WTC11 (cell line): ENCODE measurements at regions not wholly inside any gene's neighbourhood (a gene's known extent, or its start where the extent isn't known, plus 50 kb on each side); places are given as distances from the start of the nearest gene placed in this dataset.

Experiments used
- ATAC-seq: fragments of 200-7000 bp; cut with Tn5 transposase; 2 replicates; pipeline ENCODE4 v1.10.0; 2021; ENCODE audit warnings: mild to moderate bottlenecking, moderate library complexity
- CTCF ChIA-PET: fragments of 300-600 bp; sonication (Branson Sonifier 250); formaldehyde crosslinking; loops from one replicate; lab custom pipeline; 2021; ENCODE audit warnings: antibody characterized with exemption; lab: Charles Lee
- POLR2A ChIA-PET: fragments of 350-600 bp; sonication (Branson Sonifier 250); formaldehyde crosslinking; loops from one replicate; lab custom pipeline; 2021; ENCODE audit warnings: antibody characterized with exemption; lab: Charles Lee
- DNase-seq: peaks from one replicate; pipeline ENCODE4 v3.0.0; 2021; ENCODE audit warnings: low spot score
- H3K27ac Mint-ChIP-seq: 2 replicates; pipeline ENCODE4 v1.8.0; 2021; ENCODE audit warnings: mixed read lengths
- H3K27me3 Mint-ChIP-seq: 2 replicates; pipeline ENCODE4 v1.8.0; 2021; ENCODE audit warnings: low read depth, mild to moderate bottlenecking, moderate library complexity, mixed read lengths
- H3K36me3 Mint-ChIP-seq: 2 replicates; pipeline ENCODE4 v1.8.0; 2021; ENCODE audit warnings: mixed read lengths
- H3K4me1 Mint-ChIP-seq: 2 replicates; pipeline ENCODE4 v1.8.0; 2022; ENCODE audit warnings: mixed read lengths
- H3K4me3 Mint-ChIP-seq: 2 replicates; pipeline ENCODE4 v1.8.0; 2021; ENCODE audit warnings: mild to moderate bottlenecking, moderate library complexity, mixed read lengths
- H3K9me3 Mint-ChIP-seq: 2 replicates; pipeline ENCODE4 v1.8.0; 2021; ENCODE audit warnings: mixed read lengths
- ELF4 ChIP-seq: sonication (generic); formaldehyde crosslinking; IDR thresholded peaks from 2 replicates; pipeline ENCODE4 v1.8.1; 2022; ENCODE audit warnings: low read depth, mild to moderate bottlenecking, moderate library complexity, missing genetic modification reagents
- FOXJ3 ChIP-seq: sonication (generic); formaldehyde crosslinking; IDR thresholded peaks from 2 replicates; pipeline ENCODE4 v1.9.0; 2021; ENCODE audit warnings: missing genetic modification reagents, mild to moderate bottlenecking, borderline replicate concordance
- HMGA2 ChIP-seq: fragments of 250-450 bp; sonication (Bioruptor Pico); IDR thresholded peaks from 2 replicates; pipeline ENCODE4 v1.4.0; 2021; ENCODE audit warnings: mild to moderate bottlenecking, moderate library complexity
- JUN ChIP-seq: sonication (generic); formaldehyde crosslinking; IDR thresholded peaks from 2 replicates; pipeline ENCODE4 v1.8.0; 2023; ENCODE audit warnings: mild to moderate bottlenecking, missing genetic modification reagents
- NFE2L1 ChIP-seq: sonication (generic); formaldehyde crosslinking; IDR thresholded peaks from 2 replicates; pipeline ENCODE4 v1.8.1; 2023; ENCODE audit warnings: missing genetic modification reagents
- NFYB ChIP-seq: sonication (generic); formaldehyde crosslinking; conservative IDR thresholded peaks from 2 replicates; pipeline ENCODE4 v1.8.0; 2022; ENCODE audit warnings: low read depth, missing genetic modification reagents
- NR1H2 ChIP-seq: sonication (generic); formaldehyde crosslinking; IDR thresholded peaks from 2 replicates; pipeline ENCODE4 v1.9.0; 2021; ENCODE audit warnings: mild to moderate bottlenecking, moderate library complexity, missing genetic modification reagents
- SMAD4 ChIP-seq: sonication (generic); formaldehyde crosslinking; IDR thresholded peaks from 2 replicates; pipeline ENCODE4 v1.8.0; 2022; ENCODE audit warnings: mild to moderate bottlenecking, missing genetic modification reagents
- TEAD1 ChIP-seq: sonication (generic); formaldehyde crosslinking; IDR thresholded peaks from 2 replicates; pipeline ENCODE4 v1.8.0; 2022; ENCODE audit warnings: mild to moderate bottlenecking, missing genetic modification reagents
- TEAD4 ChIP-seq: sonication (generic); formaldehyde crosslinking; IDR thresholded peaks from 2 replicates; pipeline ENCODE4 v1.8.0; 2022; ENCODE audit warnings: mild to moderate bottlenecking, missing genetic modification reagents
- ZNF671 ChIP-seq: fragments of 250-450 bp; sonication (Bioruptor Pico); IDR thresholded peaks from 2 replicates; pipeline ENCODE4 v1.8.0; 2021; ENCODE audit warnings: mild to moderate bottlenecking
- TF ChIP-seq, protein P1 (sequence below): sonication (generic); formaldehyde crosslinking; IDR thresholded peaks from 2 replicates; pipeline ENCODE4 v1.8.1; 2023; ENCODE audit warnings: mild to moderate bottlenecking, missing genetic modification reagents, moderate library complexity
- TF ChIP-seq, protein P2 (sequence below): sonication (generic); formaldehyde crosslinking; conservative IDR thresholded peaks from 2 replicates; pipeline ENCODE4 v1.8.1; 2022; ENCODE audit warnings: mild to moderate bottlenecking, missing genetic modification reagents
- TF ChIP-seq, protein P3 (sequence below): fragments of 250-450 bp; sonication (Bioruptor Pico); IDR thresholded peaks from 2 replicates; pipeline ENCODE4 v1.9.0; 2021; ENCODE audit warnings: mild to moderate bottlenecking, borderline replicate concordance
- TF ChIP-seq, protein P4 (sequence below): sonication (generic); formaldehyde crosslinking; IDR thresholded peaks from 2 replicates; pipeline ENCODE4 v1.8.0; 2023; ENCODE audit warnings: missing genetic modification reagents, mild to moderate bottlenecking, borderline replicate concordance
- TF ChIP-seq, protein P5 (sequence below): sonication (generic); formaldehyde crosslinking; IDR thresholded peaks from 2 replicates; pipeline ENCODE4 v1.8.1; 2022; ENCODE audit warnings: low read depth, mild to moderate bottlenecking, moderate library complexity, missing genetic modification reagents, borderline replicate concordance
- TF ChIP-seq, protein P6 (sequence below): fragments of 250-450 bp; sonication (Bioruptor Pico); conservative IDR thresholded peaks from 2 replicates; pipeline ENCODE4 v1.9.0; 2021; ENCODE audit warnings: mild to moderate bottlenecking

DNA sequence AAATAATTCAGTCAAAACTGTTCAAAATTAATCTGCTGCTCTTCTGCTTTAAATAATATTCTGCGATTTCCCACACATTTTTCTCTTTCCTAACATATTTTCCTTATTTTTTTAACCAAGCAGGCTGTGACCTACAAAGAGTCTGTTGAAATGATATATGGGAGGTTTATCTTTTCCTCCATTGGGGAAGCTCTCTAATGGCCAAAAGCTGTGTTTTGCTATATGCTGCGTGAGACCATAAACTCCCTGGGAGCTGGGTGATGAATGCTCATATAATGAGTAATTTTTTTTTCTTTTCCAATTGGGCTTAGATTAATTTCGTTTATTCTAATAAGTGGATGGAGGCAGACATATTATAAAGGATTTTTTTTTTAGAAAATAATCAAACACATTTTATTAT, 72.2 kb upstream of the MAP2 start:
- TF ChIP-seq, protein P1, sequence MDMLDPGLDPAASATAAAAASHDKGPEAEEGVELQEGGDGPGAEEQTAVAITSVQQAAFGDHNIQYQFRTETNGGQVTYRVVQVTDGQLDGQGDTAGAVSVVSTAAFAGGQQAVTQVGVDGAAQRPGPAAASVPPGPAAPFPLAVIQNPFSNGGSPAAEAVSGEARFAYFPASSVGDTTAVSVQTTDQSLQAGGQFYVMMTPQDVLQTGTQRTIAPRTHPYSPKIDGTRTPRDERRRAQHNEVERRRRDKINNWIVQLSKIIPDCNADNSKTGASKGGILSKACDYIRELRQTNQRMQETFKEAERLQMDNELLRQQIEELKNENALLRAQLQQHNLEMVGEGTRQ (CRISPR knock-in tag), result no peak
- TF ChIP-seq TEAD4 (no peak), TEAD1 (CRISPR knock-in tag) (no peak), NFYB (CRISPR knock-in tag) (no peak), SMAD4 (CRISPR knock-in tag) (no peak), NR1H2 (no peak)
- TF ChIP-seq, protein P2, sequence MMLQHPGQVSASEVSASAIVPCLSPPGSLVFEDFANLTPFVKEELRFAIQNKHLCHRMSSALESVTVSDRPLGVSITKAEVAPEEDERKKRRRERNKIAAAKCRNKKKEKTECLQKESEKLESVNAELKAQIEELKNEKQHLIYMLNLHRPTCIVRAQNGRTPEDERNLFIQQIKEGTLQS (CRISPR knock-in tag), result no peak
- TF ChIP-seq, protein P3, sequence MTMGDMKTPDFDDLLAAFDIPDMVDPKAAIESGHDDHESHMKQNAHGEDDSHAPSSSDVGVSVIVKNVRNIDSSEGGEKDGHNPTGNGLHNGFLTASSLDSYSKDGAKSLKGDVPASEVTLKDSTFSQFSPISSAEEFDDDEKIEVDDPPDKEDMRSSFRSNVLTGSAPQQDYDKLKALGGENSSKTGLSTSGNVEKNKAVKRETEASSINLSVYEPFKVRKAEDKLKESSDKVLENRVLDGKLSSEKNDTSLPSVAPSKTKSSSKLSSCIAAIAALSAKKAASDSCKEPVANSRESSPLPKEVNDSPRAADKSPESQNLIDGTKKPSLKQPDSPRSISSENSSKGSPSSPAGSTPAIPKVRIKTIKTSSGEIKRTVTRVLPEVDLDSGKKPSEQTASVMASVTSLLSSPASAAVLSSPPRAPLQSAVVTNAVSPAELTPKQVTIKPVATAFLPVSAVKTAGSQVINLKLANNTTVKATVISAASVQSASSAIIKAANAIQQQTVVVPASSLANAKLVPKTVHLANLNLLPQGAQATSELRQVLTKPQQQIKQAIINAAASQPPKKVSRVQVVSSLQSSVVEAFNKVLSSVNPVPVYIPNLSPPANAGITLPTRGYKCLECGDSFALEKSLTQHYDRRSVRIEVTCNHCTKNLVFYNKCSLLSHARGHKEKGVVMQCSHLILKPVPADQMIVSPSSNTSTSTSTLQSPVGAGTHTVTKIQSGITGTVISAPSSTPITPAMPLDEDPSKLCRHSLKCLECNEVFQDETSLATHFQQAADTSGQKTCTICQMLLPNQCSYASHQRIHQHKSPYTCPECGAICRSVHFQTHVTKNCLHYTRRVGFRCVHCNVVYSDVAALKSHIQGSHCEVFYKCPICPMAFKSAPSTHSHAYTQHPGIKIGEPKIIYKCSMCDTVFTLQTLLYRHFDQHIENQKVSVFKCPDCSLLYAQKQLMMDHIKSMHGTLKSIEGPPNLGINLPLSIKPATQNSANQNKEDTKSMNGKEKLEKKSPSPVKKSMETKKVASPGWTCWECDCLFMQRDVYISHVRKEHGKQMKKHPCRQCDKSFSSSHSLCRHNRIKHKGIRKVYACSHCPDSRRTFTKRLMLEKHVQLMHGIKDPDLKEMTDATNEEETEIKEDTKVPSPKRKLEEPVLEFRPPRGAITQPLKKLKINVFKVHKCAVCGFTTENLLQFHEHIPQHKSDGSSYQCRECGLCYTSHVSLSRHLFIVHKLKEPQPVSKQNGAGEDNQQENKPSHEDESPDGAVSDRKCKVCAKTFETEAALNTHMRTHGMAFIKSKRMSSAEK, result no peak
- TF ChIP-seq, protein P4, sequence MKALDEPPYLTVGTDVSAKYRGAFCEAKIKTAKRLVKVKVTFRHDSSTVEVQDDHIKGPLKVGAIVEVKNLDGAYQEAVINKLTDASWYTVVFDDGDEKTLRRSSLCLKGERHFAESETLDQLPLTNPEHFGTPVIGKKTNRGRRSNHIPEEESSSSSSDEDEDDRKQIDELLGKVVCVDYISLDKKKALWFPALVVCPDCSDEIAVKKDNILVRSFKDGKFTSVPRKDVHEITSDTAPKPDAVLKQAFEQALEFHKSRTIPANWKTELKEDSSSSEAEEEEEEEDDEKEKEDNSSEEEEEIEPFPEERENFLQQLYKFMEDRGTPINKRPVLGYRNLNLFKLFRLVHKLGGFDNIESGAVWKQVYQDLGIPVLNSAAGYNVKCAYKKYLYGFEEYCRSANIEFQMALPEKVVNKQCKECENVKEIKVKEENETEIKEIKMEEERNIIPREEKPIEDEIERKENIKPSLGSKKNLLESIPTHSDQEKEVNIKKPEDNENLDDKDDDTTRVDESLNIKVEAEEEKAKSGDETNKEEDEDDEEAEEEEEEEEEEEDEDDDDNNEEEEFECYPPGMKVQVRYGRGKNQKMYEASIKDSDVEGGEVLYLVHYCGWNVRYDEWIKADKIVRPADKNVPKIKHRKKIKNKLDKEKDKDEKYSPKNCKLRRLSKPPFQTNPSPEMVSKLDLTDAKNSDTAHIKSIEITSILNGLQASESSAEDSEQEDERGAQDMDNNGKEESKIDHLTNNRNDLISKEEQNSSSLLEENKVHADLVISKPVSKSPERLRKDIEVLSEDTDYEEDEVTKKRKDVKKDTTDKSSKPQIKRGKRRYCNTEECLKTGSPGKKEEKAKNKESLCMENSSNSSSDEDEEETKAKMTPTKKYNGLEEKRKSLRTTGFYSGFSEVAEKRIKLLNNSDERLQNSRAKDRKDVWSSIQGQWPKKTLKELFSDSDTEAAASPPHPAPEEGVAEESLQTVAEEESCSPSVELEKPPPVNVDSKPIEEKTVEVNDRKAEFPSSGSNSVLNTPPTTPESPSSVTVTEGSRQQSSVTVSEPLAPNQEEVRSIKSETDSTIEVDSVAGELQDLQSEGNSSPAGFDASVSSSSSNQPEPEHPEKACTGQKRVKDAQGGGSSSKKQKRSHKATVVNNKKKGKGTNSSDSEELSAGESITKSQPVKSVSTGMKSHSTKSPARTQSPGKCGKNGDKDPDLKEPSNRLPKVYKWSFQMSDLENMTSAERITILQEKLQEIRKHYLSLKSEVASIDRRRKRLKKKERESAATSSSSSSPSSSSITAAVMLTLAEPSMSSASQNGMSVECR (CRISPR knock-in tag), result no peak
- Mint-ChIP-seq H3K27me3 (peaks cover 23% of the 10 kb centered on the region), H3K4me3 (no peak overlapping the region), H3K4me1 (peaks cover 22% of the 10 kb centered on the region), H3K9me3 (peaks cover 17% of the 10 kb centered on the region), H3K27ac (no peak overlapping the region), H3K36me3 (0 out of 2 replicates have a peak, but pooled peaks cover 5% of the 10 kb centered on the region)
- no peak for DNase-seq
- no peak for ATAC-seq
- POLR2A ChIA-PET, result no interaction called here
- CTCF ChIA-PET, result interaction anchor here (1.5 kb wide), 1 partner anchor 17 kb away, joined by 5 read pairs; no protein-coding TSS in a partner anchor

DNA sequence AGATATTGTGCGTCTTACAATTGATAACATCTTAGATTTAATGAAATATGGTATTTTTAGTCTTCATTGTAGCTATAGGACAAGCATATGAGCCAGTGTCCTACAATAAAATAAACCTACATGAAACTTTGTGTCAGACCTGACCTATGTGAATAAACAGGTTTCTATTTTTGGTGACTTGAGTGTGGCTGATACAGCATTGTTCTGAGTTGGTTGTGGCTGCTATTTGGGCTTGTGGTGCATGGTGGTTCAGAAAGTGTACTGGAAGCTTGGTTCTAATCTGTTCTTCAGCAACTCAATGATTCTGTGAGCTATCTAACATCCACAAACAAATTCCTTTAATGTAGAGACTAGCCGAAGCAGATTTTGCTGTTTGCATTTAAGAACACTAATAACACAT, 64.9 kb upstream of the MAP2 start:
- Mint-ChIP-seq H3K4me1 (peaks cover 25% of the 10 kb centered on the region), H3K27me3 (peaks cover 32% of the 10 kb centered on the region), H3K9me3 (peaks cover 17% of the 10 kb centered on the region), H3K27ac (no peak overlapping the region), H3K36me3 (0 out of 2 replicates have a peak, but pooled peaks cover 5% of the 10 kb centered on the region), H3K4me3 (no peak overlapping the region)
- ChIA-PET CTCF (no interaction called here), POLR2A (no interaction called here)
- DNase-seq (no peak), ATAC-seq (no peak)
- TF ChIP-seq FOXJ3, result no peak

DNA sequence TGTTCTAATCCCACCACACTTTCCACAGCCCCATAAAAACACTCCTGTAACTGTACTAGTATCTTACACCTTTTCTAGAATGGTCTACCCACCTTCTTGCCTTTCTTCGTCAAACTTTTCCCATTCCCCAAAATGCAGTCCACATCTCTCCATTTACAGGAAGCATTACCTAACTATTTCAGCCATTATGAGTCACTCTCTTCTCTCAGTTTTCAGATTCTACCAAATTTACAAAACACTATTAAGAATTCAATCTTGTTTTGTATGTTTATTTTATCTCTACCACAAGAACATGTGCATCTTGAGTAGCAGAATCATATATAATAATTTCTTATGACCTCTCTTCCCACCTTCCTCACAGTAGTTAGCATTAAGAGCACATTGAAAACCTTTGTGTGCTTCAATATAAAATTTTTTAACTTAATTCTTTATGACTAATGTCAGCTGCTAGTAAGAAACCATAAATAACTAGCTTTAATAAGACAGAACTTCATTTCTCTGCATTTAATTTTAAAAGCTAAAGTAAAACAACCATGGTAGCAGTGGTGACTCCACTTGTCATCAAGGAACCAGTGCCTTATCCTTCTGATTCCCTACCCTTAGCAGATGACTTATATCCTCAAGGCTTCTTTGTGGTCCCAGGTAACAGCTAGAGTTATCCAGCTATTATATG, 56.6 kb upstream of the MAP2 start:
- no peak overlapping the region for H3K27ac Mint-ChIP-seq
- H3K36me3 Mint-ChIP-seq, result no peaks in the 10 kb centered on the region
- no peak overlapping the region for H3K4me3 Mint-ChIP-seq
- no peaks in the 10 kb centered on the region for H3K27me3 Mint-ChIP-seq
- TF ChIP-seq SMAD4 (CRISPR knock-in tag) (no peak), HMGA2 (no peak), JUN (CRISPR knock-in tag) (no peak), ELF4 (CRISPR knock-in tag) (no peak), ZNF671 (CRISPR knock-in tag) (no peak), NFE2L1 (CRISPR knock-in tag) (no peak)
- TF ChIP-seq, protein P5, sequence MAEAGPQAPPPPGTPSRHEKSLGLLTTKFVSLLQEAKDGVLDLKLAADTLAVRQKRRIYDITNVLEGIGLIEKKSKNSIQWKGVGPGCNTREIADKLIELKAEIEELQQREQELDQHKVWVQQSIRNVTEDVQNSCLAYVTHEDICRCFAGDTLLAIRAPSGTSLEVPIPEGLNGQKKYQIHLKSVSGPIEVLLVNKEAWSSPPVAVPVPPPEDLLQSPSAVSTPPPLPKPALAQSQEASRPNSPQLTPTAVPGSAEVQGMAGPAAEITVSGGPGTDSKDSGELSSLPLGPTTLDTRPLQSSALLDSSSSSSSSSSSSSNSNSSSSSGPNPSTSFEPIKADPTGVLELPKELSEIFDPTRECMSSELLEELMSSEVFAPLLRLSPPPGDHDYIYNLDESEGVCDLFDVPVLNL (CRISPR knock-in tag), result no peak
- TF ChIP-seq, protein P6, sequence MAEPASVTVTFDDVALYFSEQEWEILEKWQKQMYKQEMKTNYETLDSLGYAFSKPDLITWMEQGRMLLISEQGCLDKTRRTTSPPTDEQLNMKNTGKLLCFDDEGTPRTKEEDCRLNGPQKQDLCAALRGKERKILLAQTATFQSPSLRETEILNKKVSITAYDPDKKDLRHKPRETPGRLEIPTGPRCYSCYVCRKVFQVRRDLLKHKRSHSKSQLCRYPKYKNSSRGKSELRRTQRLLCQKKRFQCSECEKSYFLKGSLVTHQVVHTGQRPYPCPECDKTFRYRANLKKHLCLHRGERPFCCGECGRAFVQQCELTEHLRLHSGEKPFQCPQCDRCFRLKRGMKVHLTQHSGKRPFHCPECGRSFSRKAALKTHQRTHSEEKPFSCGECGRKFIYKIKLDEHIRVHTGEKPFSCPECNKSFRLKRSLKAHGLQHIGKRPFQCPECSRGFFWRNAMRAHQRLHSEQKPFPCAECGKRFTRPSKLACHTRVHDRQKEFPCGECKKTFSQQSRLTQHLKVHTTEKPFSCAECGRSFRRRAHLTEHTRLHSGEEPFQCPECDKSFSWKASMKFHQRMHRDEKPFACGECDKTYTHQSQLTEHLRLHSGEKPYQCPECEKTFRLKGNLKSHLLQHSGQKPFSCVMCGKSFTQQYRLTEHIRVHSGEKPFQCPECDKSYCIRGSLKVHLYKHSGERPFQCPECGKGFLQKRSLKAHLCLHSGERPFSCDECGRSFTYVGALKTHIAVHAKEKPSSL (CRISPR knock-in tag), result no peak
- CTCF ChIA-PET, result interaction anchor here (0.7 kb wide), 1 partner anchor 57 kb away, joined by 4 read pairs; the partner anchor contains the start of gene MAP2
- peaks cover 7% of the 10 kb centered on the region for H3K9me3 Mint-ChIP-seq
- POLR2A ChIA-PET, result no interaction called here
- H3K4me1 Mint-ChIP-seq, result peaks cover 10% of the 10 kb centered on the region
- DNase-seq (no peak), ATAC-seq (no peak)
